ENCODE measurements at regions not wholly inside any gene's neighbourhood (a gene's known extent, or its start where the extent isn't known, plus 50 kb on each side); places are given as distances from the start of the nearest gene placed in this dataset.
"Not testable (repeated sequence)": the region's sequence is repeated elsewhere in the genome, so short reads cannot be mapped to it uniquely, and the experiment has no call there.

- no peak for DNase-seq (ENCODE audit: low read depth)
These were observed 148.6 kb downstream of the CD47 start for GRCh38 chr3:107942244-107942643.

GRCh38 chr3:107939691-107940442 lies 151.0 kb downstream of the CD47 start:
- no peak for DNase-seq (ENCODE audit: low read depth)

GRCh38 chr3:107938143-107938542 lies 152.7 kb downstream of the CD47 start:
- DNase-seq (ENCODE audit: low read depth), result peak; percentile 63

- no peak for DNase-seq (ENCODE audit: low read depth)
These were observed 156.0 kb downstream of the CD47 start for GRCh38 chr3:107934808-107935207.

GRCh38 chr3:107933450-107933849 lies 157.4 kb downstream of the CD47 start:
- no peak for DNase-seq (ENCODE audit: low read depth)

- no peak for DNase-seq (ENCODE audit: low read depth)
These were observed 159.5 kb downstream of the CD47 start for GRCh38 chr3:107931326-107931725.

- no peak for DNase-seq (ENCODE audit: low read depth)
These were observed 161.7 kb downstream of the CD47 start for GRCh38 chr3:107929088-107929487.

- no peak for DNase-seq (ENCODE audit: low read depth)
These were observed 162.8 kb downstream of the CD47 start for GRCh38 chr3:107928084-107928445.

- peak; percentile 51 for DNase-seq (ENCODE audit: low read depth)
These were observed 163.3 kb downstream of the CD47 start for GRCh38 chr3:107927361-107928083.

- no peak for DNase-seq (ENCODE audit: low read depth)
These were observed 165.0 kb downstream of the CD47 start for GRCh38 chr3:107925851-107926250.

GRCh38 chr3:107921038-107921437 lies 169.8 kb downstream of the CD47 start:
- no peak for DNase-seq (ENCODE audit: low read depth)

- no peak for DNase-seq (ENCODE audit: low read depth)
These were observed 170.3 kb downstream of the CD47 start for GRCh38 chr3:107920538-107920937.

GRCh38 chr3:107919239-107919638 lies 171.6 kb downstream of the CD47 start:
- no peak for DNase-seq (ENCODE audit: low read depth)

- DNase-seq (ENCODE audit: low read depth), result no peak
These were observed 174.7 kb downstream of the CD47 start for GRCh38 chr3:107916171-107916570.

- no peak for DNase-seq (ENCODE audit: low read depth)
These were observed 175.1 kb downstream of the CD47 start for GRCh38 chr3:107915706-107916105.

- no peak for DNase-seq (ENCODE audit: low read depth)
These were observed 177.1 kb downstream of the CD47 start for GRCh38 chr3:107913701-107914100.

GRCh38 chr3:107911337-107912000 lies 179.4 kb downstream of the CD47 start:
- no peak for DNase-seq (ENCODE audit: low read depth)

- no peak for DNase-seq (ENCODE audit: low read depth)
These were observed 180.0 kb downstream of the CD47 start for GRCh38 chr3:107910713-107911259.

GRCh38 chr3:107909583-107909982 lies 181.2 kb downstream of the CD47 start:
- not testable (repeated sequence) for DNase-seq (ENCODE audit: low read depth)

- DNase-seq (ENCODE audit: low read depth), result no peak
These were observed 182.8 kb downstream of the CD47 start for GRCh38 chr3:107907996-107908395.

- DNase-seq (ENCODE audit: low read depth), result no peak
These were observed 186.2 kb downstream of the CD47 start for GRCh38 chr3:107904536-107905066.

- no peak for DNase-seq (ENCODE audit: low read depth)
These were observed 190.7 kb downstream of the CD47 start for GRCh38 chr3:107899990-107900651.
